ENCODE measurements at regions not wholly inside any gene's neighbourhood (a gene's known extent, or its start where the extent isn't known, plus 50 kb on each side); places are given as distances from the start of the nearest gene placed in this dataset.

DNA sequence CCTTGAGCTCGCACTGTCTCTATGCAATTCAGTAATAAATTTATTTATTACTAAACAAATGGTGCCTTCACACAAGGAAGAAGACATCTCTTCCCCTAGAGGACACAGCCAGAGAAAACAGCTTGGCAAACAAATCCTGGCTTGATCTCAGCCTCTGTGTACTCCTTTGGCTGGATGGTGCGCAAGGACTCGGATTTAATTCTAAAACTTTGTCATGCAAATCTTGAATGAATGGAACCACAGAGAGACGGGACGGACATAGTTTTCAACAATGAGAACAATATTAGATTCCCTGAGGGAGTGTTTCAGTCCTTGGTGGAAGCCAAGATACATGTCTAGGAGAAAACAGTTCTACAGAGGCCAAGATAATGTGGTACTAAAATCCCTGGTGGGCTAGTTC, 349.5 kb downstream of the NPIPA8 start:
- no peak for TF ChIP-seq CTCF (IDR thresholded peaks at IDR 0.05; ENCODE audit: low read depth, low read length, poor library complexity, severe bottlenecking)
- TF ChIP-seq EZH2phosphoT487 (IDR thresholded peaks at IDR 0.05; ENCODE audit: borderline replicate concordance, low read length) = no peak
